Lower lobe of right lung (tissue), 2 donors: ENCODE measurements at regions not wholly inside any gene's neighbourhood (a gene's known extent, or its start where the extent isn't known, plus 50 kb on each side); places are given as distances from the start of the nearest gene placed in this dataset.

Source experiments
- ATAC-seq, 2 donors: fragments of 200-7000 bp; cut with Tn5 transposase; one replicate each; pipeline ENCODE4 v1.9.1; 2020 to 2022; ENCODE audit warnings: mild to moderate bottlenecking in 2 of 2, moderate library complexity in 2 of 2
- DNase-seq: peaks from one replicate; pipeline ENCODE4 v3.0.0-alpha.2; 2020
- H3K27ac ChIP-seq: fragments of 200-600 bp; one replicate; pipeline ENCODE4 v1.8.0; 2022
- H3K27me3 ChIP-seq: fragments of 200-600 bp; one replicate; pipeline ENCODE4 v1.8.0; 2022; ENCODE audit warnings: low read depth
- H3K36me3 ChIP-seq: fragments of 200-600 bp; one replicate; pipeline ENCODE4 v1.8.0; 2022; ENCODE audit warnings: mild to moderate bottlenecking
- H3K4me1 ChIP-seq: fragments of 200-600 bp; one replicate; pipeline ENCODE4 v1.8.0; 2022
- H3K4me3 ChIP-seq: fragments of 200-600 bp; one replicate; pipeline ENCODE4 v1.8.0; 2022; ENCODE audit warnings: mild to moderate bottlenecking
- H3K9me3 ChIP-seq: fragments of 200-600 bp; one replicate; pipeline ENCODE4 v1.8.0; 2022
- intact Hi-C: fragments of 100-400 bp; cut with DNase I; formaldehyde crosslinking; loops from one replicate; pipeline ENCODE4 v1.11.0; 2022
- TF ChIP-seq, protein P1 (sequence below): fragments of 200-600 bp; IDR thresholded peaks from one replicate; pipeline ENCODE4 v1.8.0; 2022; ENCODE audit warnings: antibody characterized with exemption, mild to moderate bottlenecking
- donor health status: DM: no; HTN: yes; CAD: no; lungs with severe emphysema.

DNA sequence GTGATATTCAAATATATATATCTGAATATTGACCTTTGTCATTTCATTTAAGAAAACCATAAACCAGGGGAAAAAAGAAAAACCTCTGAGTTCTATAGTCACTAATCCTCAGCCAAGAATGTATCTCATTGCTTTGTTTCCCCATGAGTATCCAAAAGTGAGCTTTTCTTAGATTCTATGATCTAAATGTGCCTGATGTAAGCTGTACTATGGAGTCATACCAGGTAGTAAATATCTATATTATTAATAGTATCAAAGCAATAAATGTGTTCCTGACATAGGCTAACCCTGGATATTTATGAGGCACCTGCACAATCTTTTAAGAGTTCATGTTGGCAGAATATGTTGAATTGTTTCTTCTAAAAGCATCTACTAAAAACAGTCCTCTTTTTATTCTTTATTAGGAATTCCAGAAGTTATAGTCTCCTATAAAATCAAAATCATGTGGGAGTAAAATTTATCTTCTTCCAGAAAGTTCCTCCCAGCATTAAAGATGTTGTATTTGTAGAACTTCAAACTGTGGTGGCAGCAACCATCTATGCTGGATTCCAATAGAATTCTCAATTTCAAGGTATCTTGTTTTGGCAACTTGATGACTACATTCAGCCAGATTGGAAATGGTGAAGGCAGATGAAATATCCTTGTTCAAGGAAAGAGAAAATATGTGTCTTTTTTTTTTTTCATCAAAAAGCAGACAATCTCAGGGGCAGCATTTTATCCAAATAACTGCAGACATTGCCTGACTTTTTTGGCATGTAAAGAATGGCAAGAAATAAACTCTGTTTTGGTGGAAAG lies 139.7 kb upstream of the RASSF8 start:
- Histone ChIP-seq H3K9me3 (no peaks in the 10 kb centered on the region), H3K36me3 (no peaks in the 10 kb centered on the region), H3K27me3 (no peaks in the 10 kb centered on the region), H3K27ac (no peak overlapping the region), H3K4me3 (no peak overlapping the region), H3K4me1 (no peaks in the 10 kb centered on the region)
- DNase-seq, result no peak
- intact Hi-C loops, result no loop called here
- TF ChIP-seq, protein P1, sequence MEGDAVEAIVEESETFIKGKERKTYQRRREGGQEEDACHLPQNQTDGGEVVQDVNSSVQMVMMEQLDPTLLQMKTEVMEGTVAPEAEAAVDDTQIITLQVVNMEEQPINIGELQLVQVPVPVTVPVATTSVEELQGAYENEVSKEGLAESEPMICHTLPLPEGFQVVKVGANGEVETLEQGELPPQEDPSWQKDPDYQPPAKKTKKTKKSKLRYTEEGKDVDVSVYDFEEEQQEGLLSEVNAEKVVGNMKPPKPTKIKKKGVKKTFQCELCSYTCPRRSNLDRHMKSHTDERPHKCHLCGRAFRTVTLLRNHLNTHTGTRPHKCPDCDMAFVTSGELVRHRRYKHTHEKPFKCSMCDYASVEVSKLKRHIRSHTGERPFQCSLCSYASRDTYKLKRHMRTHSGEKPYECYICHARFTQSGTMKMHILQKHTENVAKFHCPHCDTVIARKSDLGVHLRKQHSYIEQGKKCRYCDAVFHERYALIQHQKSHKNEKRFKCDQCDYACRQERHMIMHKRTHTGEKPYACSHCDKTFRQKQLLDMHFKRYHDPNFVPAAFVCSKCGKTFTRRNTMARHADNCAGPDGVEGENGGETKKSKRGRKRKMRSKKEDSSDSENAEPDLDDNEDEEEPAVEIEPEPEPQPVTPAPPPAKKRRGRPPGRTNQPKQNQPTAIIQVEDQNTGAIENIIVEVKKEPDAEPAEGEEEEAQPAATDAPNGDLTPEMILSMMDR, result no peak
- no peak for ATAC-seq

DNA sequence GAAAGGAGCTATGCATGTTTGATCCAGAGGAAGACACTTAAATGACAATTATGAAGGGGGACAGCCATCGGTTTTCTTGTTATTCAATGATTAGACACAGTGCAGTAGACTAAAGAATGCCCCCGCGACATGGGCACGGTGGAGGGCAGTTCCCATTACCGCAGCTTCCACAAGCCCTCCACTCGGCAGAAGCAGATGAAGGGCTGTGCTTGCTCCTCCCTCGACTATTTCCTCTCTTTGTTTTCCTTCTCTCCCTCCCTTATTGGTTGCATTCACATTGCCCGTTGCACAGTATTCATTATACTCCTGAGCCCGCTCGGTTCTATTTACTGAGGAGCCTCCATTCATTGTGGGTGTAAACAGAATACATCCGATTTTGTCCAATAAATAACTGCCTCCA lies 138.8 kb upstream of the RASSF8 start:
- TF ChIP-seq, protein P1, result no peak
- no peak overlapping the region for H3K4me3 ChIP-seq
- H3K9me3 ChIP-seq, result no peaks in the 10 kb centered on the region
- no peaks in the 10 kb centered on the region for H3K36me3 ChIP-seq
- ATAC-seq (no peak), DNase-seq (no peak)
- intact Hi-C loops, result no loop called here
- no peaks in the 10 kb centered on the region for H3K4me1 ChIP-seq
- H3K27me3 ChIP-seq, result no peaks in the 10 kb centered on the region
- H3K27ac ChIP-seq, result no peak overlapping the region

DNA sequence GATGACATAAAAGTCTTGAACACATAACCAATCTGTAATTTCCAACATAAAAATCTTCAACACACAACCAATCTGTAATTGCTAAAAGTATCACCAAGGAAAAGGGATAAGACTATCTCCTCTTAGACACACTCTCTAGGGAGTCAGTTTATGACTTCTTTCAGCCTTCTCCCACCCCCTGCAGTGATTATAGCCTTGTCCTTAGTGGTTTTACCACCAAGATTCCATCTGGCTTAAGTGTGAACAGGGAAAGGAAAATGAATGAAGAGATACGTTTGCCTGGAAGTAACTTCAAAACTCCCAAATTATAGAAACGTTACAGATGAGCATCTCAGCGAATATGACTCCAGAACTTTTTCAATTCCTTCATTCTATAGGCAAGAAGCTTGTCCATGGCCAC lies 136.2 kb upstream of the RASSF8 start:
- TF ChIP-seq, protein P1, result no peak
- no peaks in the 10 kb centered on the region for H3K27me3 ChIP-seq
- intact Hi-C loops, result no loop called here

GRCh38 chr12:25824734-25825133 lies 133.7 kb upstream of the RASSF8 start:
- no peaks in the 10 kb centered on the region for H3K4me1 ChIP-seq
- no peaks in the 10 kb centered on the region for H3K9me3 ChIP-seq
- H3K4me3 ChIP-seq, result no peak overlapping the region
- intact Hi-C loops, result no loop called here
- ATAC-seq (peak in 1 of 2 donors; percentile 40), DNase-seq (no peak)
- H3K27me3 ChIP-seq, result no peaks in the 10 kb centered on the region
- H3K36me3 ChIP-seq, result no peaks in the 10 kb centered on the region
- TF ChIP-seq, protein P1, result no peak
- H3K27ac ChIP-seq, result no peak overlapping the region

More for the DNA sequence above, 136.2 kb upstream of the RASSF8 start:
- ATAC-seq, result no peak
- no peak overlapping the region for H3K27ac ChIP-seq
- no peak for DNase-seq
- H3K9me3 ChIP-seq, result no peaks in the 10 kb centered on the region
- no peaks in the 10 kb centered on the region for H3K36me3 ChIP-seq
- H3K4me1 ChIP-seq, result no peaks in the 10 kb centered on the region
- no peak overlapping the region for H3K4me3 ChIP-seq

DNA sequence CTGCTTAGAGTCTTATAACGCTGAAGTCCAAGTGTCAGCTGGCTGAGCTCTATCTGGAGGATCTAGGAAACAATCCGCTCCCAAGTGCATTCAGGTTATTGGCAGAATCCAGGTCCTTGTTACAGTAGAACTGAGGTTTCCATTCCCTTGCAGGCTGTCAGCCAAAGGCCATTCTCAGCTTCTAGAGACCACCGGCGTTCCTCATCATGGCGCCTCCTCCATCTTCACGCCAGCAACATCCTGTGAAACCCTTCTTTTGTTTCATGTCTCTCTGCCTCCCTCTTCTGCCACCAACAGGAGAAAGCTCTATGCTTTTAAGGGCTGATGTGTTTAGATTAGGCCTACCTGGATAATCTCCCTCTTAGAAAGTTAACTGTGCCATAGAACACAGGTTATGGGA lies 133.0 kb upstream of the RASSF8 start:
- no peak overlapping the region for H3K4me3 ChIP-seq
- H3K27me3 ChIP-seq, result no peaks in the 10 kb centered on the region
- no peaks in the 10 kb centered on the region for H3K36me3 ChIP-seq
- no peak for DNase-seq
- intact Hi-C loops, result no loop called here
- no peak overlapping the region for H3K27ac ChIP-seq
- H3K4me1 ChIP-seq, result no peaks in the 10 kb centered on the region
- no peaks in the 10 kb centered on the region for H3K9me3 ChIP-seq
- ATAC-seq, result no peak
- TF ChIP-seq, protein P1, result no peak
